ENCODE measurements at regions not wholly inside any gene's neighbourhood (a gene's known extent, or its start where the extent isn't known, plus 50 kb on each side); places are given as distances from the start of the nearest gene placed in this dataset.

GRCh38 chr6:121838842-121839241, 403.4 kb downstream of the GJA1 start:
- no peak for DNase-seq

- no peak for DNase-seq
Observed at GRCh38 chr6:121839896-121840295, 404.4 kb downstream of the GJA1 start.

GRCh38 chr6:121844898-121845297, 409.5 kb downstream of the GJA1 start:
- no peak for DNase-seq

GRCh38 chr6:121847806-121848522, 412.5 kb downstream of the GJA1 start:
- no peak for DNase-seq

DNA sequence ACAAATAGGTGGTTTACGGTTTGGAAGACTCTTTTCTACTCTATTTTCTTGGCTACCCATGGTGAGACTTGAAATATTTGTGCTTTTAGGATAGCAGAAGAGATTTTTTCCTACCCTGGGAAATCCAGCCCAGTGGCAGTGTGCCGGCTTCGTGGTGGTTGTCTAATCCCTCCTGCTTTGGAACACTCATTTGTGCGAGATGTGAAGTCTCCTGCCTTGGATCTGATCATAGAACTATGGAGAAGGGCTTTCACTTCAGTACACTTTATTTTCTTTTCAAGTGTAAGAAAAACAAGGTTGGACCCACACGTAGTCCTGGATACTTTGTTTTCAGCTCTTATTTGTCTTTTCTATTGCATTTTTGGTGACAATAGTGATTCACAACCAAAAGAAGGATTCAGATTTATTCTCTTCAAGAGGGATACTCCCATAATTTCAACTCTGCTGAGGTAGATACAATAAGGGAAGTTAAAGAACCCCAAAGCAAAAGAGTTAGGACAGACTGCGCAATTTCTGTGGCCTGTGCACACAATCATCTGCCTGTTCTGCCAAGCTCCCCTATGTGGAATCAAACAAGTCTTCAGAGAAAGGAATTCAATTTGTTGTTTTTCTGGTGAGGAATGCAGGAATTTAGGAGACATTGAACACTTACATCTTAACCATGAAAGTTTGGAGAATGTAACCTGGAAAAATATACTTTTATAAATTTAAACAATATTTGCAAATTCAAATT, 413.2 kb downstream of the GJA1 start:
- DNase-seq, result no peak

- peak; percentile 10 for DNase-seq
Observed at GRCh38 chr6:121849477-121849876, 414.0 kb downstream of the GJA1 start.

- no peak for DNase-seq
Observed at GRCh38 chr6:121851056-121851455, 415.6 kb downstream of the GJA1 start.

DNA sequence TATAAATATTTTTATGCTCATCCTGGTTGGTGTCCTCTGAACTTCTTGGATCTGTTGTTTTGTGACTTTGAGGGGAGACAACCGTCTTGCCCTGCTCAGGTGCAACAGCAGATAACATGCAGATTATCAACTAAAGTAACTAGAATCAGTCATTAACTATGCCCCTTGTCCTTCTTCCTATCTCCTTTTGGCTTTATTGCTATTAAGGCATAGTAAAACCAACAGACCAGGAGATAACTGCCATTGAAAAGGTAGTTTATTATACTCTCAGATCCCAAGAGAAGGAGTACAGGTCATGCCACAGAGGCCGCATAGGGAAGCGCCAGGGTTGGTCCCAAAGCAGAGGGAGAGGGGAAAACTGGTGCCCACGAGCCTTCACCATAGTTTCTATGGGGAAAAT, 418.2 kb downstream of the GJA1 start:
- DNase-seq, result no peak

DNA sequence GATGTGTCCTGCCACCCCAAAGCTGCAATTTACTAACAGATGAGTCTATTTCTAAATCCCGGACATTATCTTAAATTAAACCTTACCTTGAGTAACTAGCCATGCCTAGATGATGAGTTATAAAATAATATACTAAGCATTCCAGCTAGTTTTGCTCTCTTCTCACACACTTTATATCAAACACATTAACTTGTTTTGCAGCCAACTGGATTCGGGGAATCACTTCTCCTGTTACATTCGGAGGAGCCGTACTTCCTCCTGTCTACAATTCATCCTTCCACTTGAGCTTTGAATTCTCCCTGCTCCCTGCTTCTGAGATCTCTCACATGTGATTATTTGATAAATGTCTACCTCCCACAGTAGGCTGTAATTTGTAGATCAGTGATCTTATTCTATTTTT, 420.1 kb downstream of the GJA1 start:
- DNase-seq, result no peak

DNA sequence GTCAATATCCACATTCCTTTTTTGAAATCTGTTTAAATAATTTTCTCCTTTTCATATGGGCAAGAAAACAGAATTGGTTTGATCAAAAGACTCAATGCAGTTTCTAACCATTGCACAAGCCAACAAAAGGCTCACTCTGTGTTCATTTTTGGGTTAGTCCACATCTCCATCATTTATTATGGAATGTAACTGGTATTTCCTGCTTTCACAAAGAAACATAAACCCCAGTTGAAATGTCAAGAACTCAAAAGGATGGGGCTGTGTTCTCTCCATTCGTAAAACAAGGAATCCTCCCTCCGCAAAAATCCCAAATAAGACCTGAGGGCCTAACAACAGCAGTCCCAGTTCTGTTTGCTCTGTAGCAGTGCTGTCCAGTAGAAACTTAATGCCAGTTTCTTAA, 420.9 kb downstream of the GJA1 start:
- no peak for DNase-seq

- DNase-seq, result no peak
Observed at GRCh38 chr6:121857551-121857950, 422.1 kb downstream of the GJA1 start.

DNA sequence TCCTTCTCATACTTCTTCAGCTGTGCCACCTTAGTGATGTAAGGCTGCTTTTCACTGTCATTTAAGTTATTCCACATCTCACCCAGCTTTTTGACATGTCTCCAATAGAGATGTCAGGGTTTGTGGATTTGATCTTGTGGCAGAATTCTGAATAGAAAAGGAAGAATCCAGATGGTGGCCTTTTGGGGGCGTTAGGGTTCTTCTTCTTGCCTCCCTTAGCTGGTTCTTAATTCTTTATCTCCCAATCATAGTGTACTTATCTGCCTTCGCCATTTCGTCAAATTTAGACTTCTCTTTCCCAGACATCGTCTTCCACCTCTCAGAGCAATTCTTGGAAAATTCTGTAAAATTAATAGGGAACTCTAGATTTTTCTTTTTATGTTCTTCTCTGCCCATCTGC, 422.9 kb downstream of the GJA1 start:
- DNase-seq, result no peak

DNA sequence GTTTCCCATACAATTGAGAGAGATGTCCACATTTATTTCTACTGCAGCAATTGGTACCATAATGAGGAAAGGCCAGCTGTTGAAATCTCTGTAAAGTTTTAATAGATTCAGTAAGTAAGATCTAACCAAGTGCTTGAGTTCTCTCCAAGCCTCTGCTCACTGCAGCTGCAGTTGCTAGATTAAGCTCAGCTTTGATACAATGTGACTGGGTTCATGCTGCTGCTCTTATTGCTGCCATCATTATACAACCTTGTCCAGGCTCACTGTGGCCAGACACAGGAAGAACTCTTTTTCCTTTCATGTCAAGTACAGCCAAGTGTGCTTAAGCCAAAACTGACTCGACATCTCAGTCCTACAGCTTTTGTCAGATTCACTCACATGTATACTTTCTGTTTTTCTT, 423.5 kb downstream of the GJA1 start:
- no peak for DNase-seq

DNA sequence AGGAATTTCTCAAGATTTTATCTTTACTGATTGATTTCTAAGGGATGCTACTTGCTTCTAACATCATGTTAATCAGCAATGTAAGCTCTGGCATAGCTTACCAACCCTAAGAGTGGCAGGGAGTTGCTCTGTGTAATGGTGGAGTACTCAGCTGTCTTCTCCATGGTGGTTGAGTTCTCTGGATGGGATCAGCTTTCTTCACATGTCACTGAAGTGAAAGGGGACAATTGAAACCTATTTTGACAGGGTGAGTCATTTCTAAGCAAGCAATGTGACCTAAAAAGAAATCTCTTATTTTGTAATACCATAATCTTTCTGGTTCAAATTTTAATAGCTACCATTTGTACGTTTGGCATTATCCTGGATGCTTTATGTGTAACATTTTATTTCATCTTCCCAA, 430.4 kb downstream of the GJA1 start:
- DNase-seq, result no peak

- no peak for DNase-seq
Observed at GRCh38 chr6:121867095-121867494, 431.6 kb downstream of the GJA1 start.

DNA sequence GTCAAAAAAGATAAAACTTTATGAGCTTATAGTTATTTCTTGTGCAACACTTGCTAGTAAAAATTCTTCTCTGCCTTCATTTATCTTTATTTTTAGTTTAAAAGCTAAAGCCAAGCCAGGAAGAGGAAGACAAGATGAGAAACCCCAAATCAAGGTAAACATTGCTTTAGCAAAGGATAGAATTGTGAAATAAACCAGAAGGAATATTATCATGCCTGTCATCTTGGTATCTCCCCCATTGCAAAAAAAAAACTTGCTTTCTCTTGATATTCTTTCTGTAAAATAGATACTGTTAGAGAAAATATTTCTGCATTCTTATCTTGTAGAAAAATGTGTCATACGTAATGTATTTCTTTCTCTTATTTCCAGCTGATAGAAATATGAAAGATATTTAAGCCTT, 432.8 kb downstream of the GJA1 start:
- DNase-seq, result no peak

DNA sequence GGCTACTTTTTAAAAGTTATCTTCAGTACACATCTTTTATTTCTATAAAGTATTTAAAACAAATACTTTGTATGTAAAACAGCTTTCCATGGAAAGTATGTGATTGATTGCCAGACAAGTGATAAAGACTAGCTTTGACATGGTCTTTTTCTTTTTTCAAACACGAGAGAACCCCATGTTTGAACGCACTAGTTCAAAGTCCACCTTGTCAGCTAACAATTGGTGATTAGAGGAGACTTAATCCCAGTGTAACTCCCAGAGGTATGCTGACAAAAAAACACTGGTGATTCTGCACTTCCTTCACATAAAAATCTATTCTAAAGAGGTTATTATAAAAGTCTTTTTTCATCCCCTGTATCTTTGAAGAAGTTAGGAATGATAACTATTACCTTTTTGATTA, 438.1 kb downstream of the GJA1 start:
- no peak for DNase-seq

DNA sequence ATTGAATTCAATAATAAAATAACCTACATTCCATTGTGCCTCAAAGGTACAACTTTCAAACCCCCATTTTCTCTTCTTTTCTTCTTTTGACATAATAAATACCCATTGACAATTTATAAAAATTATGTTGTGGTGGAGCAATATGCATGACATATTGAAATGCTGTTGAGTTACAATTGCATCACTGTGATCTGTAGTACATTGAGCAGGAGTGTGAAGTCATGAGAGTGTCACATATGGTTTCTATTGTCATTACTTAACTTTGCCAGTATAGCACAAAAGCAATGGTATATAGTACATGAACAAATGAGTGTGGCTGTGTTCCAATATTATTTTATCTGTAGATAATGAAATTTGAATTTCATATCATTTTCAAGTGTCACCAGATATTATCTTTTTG, 441.3 kb downstream of the GJA1 start:
- DNase-seq, result no peak

DNA sequence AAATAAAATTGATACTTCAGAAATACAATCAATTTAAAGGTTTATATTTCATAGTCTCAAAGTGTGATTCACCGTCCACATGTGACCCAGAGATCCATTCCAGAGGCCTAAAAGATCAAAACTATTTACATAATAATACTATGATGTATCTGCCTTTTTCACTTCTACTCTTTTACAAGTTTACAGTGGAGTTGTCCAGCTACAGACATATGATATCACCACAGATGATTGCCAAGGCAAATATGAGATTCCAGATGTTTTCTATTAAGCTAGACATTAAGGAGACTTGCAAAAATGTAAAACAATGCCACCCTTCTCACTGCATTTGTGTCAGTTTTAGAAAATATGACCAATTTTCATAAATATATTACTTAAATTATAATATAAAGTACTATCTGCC, 443.7 kb downstream of the GJA1 start:
- DNase-seq, result no peak

- no peak for DNase-seq
Observed at GRCh38 chr6:121880831-121881230, 445.4 kb downstream of the GJA1 start.

- no peak for DNase-seq
Observed at GRCh38 chr6:121881974-121882667, 446.7 kb downstream of the GJA1 start.

DNA sequence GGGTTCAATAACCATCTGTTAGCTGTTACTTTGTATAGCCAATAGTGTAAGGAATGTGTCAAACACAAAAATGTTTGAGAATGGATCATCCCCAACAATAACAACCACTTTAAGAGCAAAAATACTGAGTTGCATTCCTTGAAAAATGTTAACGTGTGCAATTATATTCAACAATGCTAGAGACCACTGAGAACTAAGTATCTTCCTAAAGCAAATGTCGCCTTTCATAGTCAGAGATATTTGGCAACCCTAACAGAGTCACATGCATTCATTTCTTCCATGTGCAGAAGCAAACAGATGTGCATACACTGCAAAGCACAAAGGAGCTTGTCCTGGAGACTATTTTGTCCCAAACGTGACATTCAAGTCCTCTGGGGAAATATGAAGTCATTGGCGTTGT, 448.6 kb downstream of the GJA1 start:
- DNase-seq, result no peak

DNA sequence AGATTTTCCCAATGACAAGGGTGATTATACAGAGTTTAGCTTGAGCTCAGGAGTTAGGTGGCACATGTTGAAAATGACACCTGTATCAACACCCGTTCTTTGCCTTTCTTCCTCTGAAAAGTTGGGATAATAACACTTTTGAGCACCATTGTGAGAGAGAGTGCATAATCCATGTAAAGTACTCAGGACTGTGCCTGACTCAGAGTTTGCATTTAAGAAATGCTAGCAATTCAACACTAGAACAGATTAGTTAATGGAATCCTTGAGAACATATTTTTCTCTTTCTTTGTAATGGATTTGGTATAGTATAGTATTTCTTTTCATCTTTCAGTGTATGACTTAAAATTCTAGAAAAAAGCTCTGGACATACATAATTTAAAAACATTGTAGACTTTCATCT, 449.2 kb downstream of the GJA1 start:
- no peak for DNase-seq
